DOHH2 (cell line): ENCODE measurements at regions not wholly inside any gene's neighbourhood (a gene's known extent, or its start where the extent isn't known, plus 50 kb on each side); places are given as distances from the start of the nearest gene placed in this dataset.

Source experiments
- H3F3A ChIP-seq: fragments of 200-600 bp; sonication (generic), shearing (Covaris generic); 2 replicates; pipeline ENCODE4 v1.6.0; 2016; ENCODE audit warnings: antibody characterized with exemption, mild to moderate bottlenecking; ENCODE audit not compliant: control insufficient read depth, insufficient read depth
- H3K27ac ChIP-seq: fragments of 200-600 bp; sonication (generic); 2 replicates; pipeline ENCODE4 v1.5.1; 2014; ENCODE audit warnings: low read depth, mild to moderate bottlenecking, low read length, moderate library complexity
- H3K27me3 ChIP-seq: fragments of 200-600 bp; sonication (generic); 2 replicates; pipeline ENCODE4 v1.6.1; 2014; ENCODE audit warnings: mild to moderate bottlenecking, low read length, mixed read lengths; ENCODE audit not compliant: control insufficient read depth
- H3K36me3 ChIP-seq: fragments of 200-600 bp; sonication (generic); 2 replicates; pipeline ENCODE4 v1.6.1; 2014; ENCODE audit warnings: mild to moderate bottlenecking, low read length, moderate library complexity, mixed read lengths; ENCODE audit not compliant: control insufficient read depth
- H3K4me1 ChIP-seq: fragments of 200-600 bp; sonication (generic); 2 replicates; pipeline ENCODE4 v1.6.1; 2014; ENCODE audit warnings: mild to moderate bottlenecking, low read length, mixed read lengths; ENCODE audit not compliant: control insufficient read depth
- H3K4me2 ChIP-seq: fragments of 200-600 bp; sonication (generic); 2 replicates; pipeline ENCODE4 v1.6.0; 2014; ENCODE audit warnings: mild to moderate bottlenecking, low read length, moderate library complexity
- H3K4me3 ChIP-seq: fragments of 200-600 bp; sonication (generic); 2 replicates; pipeline ENCODE4 v1.5.1; 2014; ENCODE audit warnings: mild to moderate bottlenecking, low read length, mixed read lengths
- H3K79me2 ChIP-seq: fragments of 200-600 bp; sonication (generic); 2 replicates; pipeline ENCODE4 v1.6.1; 2014; ENCODE audit warnings: mild to moderate bottlenecking, low read length, mixed read lengths; ENCODE audit not compliant: control insufficient read depth
- H3K9me2 ChIP-seq: fragments of 200-600 bp; sonication (generic); replicated peaks from 2 replicates; pipeline ENCODE4 v1.6.1; 2014; ENCODE audit warnings: mild to moderate bottlenecking, low read length, mixed read lengths; ENCODE audit not compliant: control insufficient read depth
- H3K9me3 ChIP-seq: fragments of 200-600 bp; sonication (generic); 2 replicates; pipeline ENCODE4 v1.6.1; 2014; ENCODE audit warnings: antibody characterized with exemption, low read length, mixed read lengths; ENCODE audit not compliant: control insufficient read depth, insufficient read depth
- H4K20me1 ChIP-seq: fragments of 200-600 bp; sonication (generic); 2 replicates; pipeline ENCODE4 v1.6.0; 2014; ENCODE audit warnings: low read depth, mild to moderate bottlenecking, antibody characterized with exemption, low read length, moderate library complexity; ENCODE audit not compliant: control insufficient read depth, insufficient read depth
- CTCF ChIP-seq: fragments of 200-600 bp; sonication (generic); IDR thresholded peaks from one replicate; pipeline ENCODE4 v1.5.1; 2014; ENCODE audit warnings: antibody characterized with exemption, mild to moderate bottlenecking, low read depth, low read length; ENCODE audit not compliant: poor library complexity, severe bottlenecking
- EZH2phosphoT487 ChIP-seq: fragments of 200-600 bp; sonication (generic); IDR thresholded peaks from 2 replicates; pipeline ENCODE4 v1.6.1; 2017; ENCODE audit warnings: borderline replicate concordance, mild to moderate bottlenecking, antibody characterized with exemption, low read length, moderate library complexity, mixed read lengths

GRCh38 chr16:51814617-51815016 is 663.5 kb upstream of the SALL1 start:
- no peak for TF ChIP-seq CTCF
- no peak for TF ChIP-seq EZH2phosphoT487
- H3K4me2 ChIP-seq, result no peak overlapping the region
- H3F3A ChIP-seq, result no peaks in the 10 kb centered on the region
- no peaks in the 10 kb centered on the region for H3K27me3 ChIP-seq
- no peaks in the 10 kb centered on the region for H3K79me2 ChIP-seq
- H3K36me3 ChIP-seq, result no peaks in the 10 kb centered on the region
- H4K20me1 ChIP-seq, result no peaks in the 10 kb centered on the region
- H3K9me3 ChIP-seq, result no peaks in the 10 kb centered on the region
- no peaks in the 10 kb centered on the region for H3K9me2 ChIP-seq
- H3K4me3 ChIP-seq, result no peak overlapping the region
- no peak overlapping the region for H3K27ac ChIP-seq
- no peaks in the 10 kb centered on the region for H3K4me1 ChIP-seq

GRCh38 chr16:51813609-51814008 is 662.5 kb upstream of the SALL1 start:
- Histone ChIP-seq H3K79me2 (no peaks in the 10 kb centered on the region), H3K9me2 (no peaks in the 10 kb centered on the region), H3K36me3 (no peaks in the 10 kb centered on the region), H3K27me3 (no peaks in the 10 kb centered on the region), H3F3A (no peaks in the 10 kb centered on the region), H4K20me1 (no peaks in the 10 kb centered on the region), H3K9me3 (no peaks in the 10 kb centered on the region), H3K4me2 (no peak overlapping the region), H3K27ac (no peak overlapping the region), H3K4me3 (no peak overlapping the region), H3K4me1 (no peaks in the 10 kb centered on the region)
- no peak for TF ChIP-seq EZH2phosphoT487

GRCh38 chr16:51812945-51813344 is 661.9 kb upstream of the SALL1 start:
- H3K4me3 ChIP-seq, result no peak overlapping the region
- H4K20me1 ChIP-seq, result no peaks in the 10 kb centered on the region
- H3K27ac ChIP-seq, result no peak overlapping the region
- no peaks in the 10 kb centered on the region for H3K9me3 ChIP-seq
- no peaks in the 10 kb centered on the region for H3K4me1 ChIP-seq
- H3K79me2 ChIP-seq, result no peaks in the 10 kb centered on the region
- H3K27me3 ChIP-seq, result no peaks in the 10 kb centered on the region
- no peaks in the 10 kb centered on the region for H3K9me2 ChIP-seq
- H3K36me3 ChIP-seq, result no peaks in the 10 kb centered on the region
- H3K4me2 ChIP-seq, result no peak overlapping the region
- no peak for TF ChIP-seq CTCF
- no peak for TF ChIP-seq EZH2phosphoT487
- no peaks in the 10 kb centered on the region for H3F3A ChIP-seq

- Histone ChIP-seq H3K9me2 (no peaks in the 10 kb centered on the region), H3K4me3 (no peak overlapping the region), H3K36me3 (no peaks in the 10 kb centered on the region), H3K27me3 (no peaks in the 10 kb centered on the region), H4K20me1 (no peaks in the 10 kb centered on the region), H3K9me3 (no peaks in the 10 kb centered on the region), H3K79me2 (no peaks in the 10 kb centered on the region), H3K4me1 (no peaks in the 10 kb centered on the region), H3K4me2 (no peak overlapping the region), H3K27ac (no peak overlapping the region), H3F3A (no peaks in the 10 kb centered on the region)
- TF ChIP-seq EZH2phosphoT487 (no peak), CTCF (no peak)
Measured at GRCh38 chr16:51807551-51807950, 656.5 kb upstream of the SALL1 start.
